SKM-1 (cell line): ENCODE measurements at regions not wholly inside any gene's neighbourhood (a gene's known extent, or its start where the extent isn't known, plus 50 kb on each side); places are given as distances from the start of the nearest gene placed in this dataset.
"Not testable (repeated sequence)": the region's sequence is repeated elsewhere in the genome, so short reads cannot be mapped to it uniquely, and the experiment has no call there.

ENCODE experiments used
- DNase-seq: peaks from one replicate; lab custom pipeline; 2025; ENCODE audit not compliant: unreplicated experiment; lab: John Stamatoyannopoulos, UW

DNA sequence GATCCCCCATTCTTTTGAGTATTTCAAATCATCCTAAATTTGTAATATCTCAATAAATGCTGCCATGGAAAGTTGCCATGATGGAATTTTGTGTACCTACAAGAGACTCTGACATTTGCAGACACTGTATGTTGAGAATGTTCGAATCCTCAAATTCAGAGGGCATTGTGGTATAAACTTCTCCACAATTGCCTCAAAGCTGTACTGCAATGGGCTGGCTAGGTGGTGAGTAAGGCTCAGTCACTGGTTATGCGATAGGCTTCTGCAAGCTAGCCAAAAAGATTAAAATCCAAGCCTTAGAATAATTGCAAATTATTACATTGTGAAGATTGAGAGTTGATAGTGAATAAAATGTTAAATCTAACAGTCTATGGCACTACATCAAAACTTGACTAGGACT, 130.2 kb upstream of the CEP162 start:
- no peak for DNase-seq

DNA sequence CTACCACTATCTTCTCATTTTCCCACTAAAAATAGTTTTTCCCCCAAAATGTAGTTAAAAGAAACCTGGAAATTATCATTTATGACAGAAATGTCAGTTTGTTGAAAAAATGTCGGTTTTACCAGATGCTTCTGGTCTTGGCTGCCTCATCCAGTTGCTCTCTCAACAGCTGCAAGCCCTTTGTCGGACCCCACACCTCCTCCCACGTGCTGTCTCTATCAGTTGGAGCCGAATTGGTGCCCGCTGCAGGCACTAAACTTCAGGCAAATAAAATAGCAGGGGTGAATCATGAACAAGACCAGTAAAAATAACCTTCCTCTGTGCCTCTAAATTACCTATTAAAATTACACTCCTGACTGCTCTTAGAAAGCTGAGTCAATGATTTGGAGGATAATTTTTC, 129.5 kb upstream of the CEP162 start:
- no peak for DNase-seq

DNA sequence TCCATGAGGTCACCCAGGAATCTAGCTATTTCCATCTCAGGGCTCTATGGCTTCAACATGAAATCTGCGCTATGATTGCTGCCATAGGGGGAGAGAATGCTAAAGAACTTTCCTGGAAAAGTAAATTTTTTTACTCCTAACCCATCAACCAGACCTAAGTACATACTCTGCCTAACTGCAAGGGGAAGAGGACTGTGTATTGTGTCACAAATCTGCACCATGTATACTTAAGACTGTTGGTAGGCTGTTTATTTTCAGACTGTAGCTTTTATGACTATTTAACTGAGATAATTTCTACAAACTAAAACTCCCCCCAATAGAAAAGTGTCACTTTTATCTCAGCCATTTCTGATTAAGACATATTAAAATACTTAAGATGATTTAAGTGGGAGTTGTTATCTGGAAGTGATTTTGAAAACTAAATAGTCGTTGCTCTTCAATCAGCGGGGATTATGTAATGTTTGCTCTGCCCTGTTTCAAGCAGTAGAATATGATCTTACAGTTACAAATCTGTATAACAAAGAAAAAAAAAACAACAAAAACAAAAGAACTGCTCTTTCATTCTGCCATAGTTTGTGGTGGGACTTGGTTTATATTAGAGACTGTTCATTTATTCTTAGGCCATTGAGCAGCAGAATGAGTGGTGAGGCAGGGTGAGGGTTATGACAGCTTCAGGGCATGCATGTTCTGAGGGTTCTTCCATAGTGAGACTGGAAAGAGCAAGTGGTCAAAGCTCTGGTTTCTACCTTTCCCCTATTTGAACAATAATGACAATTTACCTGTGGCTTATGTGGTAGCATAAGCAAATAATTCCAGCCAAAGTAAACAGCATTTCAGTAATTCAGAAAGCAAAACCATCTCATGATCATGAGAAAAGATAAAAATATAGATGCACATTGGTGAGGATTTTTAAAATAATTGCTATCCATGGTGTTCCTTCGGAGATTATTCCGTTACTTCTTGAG, 126.3 kb upstream of the CEP162 start:
- no peak for DNase-seq

DNA sequence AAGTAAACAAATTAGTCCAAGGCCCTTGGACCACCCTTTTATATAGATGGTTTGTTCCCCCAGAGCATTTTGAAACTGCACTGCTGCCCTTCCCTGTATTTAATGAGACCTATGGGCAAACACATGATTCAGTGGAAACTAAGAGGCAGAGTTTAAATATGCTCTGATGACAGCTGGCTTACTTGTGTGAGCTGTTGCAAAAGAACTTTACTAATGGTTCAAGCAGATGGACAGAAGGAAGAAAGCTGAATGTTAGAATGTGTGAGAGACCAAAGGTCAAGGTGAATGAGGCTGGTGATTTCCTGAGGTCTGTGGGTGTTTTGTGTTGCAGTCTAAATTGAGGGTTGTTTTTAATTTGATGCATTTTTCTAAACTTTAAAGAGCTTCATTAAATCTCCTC, 123.0 kb upstream of the CEP162 start:
- DNase-seq: no peak

DNA sequence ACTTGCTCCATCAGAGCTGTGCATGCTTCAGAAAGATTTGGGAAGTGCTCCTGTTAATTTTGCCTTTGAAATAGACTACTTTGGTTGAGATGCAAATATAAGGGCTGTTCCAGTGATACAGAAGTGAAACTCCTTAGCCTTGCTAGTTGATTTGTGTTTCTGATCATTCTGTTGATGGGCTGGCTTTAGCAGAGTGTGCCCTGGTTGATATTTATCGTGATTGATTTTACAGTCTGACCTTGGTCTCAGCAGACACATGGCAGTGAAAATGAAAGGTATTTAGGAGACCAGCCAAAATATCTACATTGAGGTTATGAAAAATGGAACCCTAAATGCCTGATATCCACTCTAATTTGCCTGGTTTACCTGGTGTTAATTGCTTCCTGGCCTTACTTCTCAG, 122.1 kb upstream of the CEP162 start:
- no peak for DNase-seq

DNA sequence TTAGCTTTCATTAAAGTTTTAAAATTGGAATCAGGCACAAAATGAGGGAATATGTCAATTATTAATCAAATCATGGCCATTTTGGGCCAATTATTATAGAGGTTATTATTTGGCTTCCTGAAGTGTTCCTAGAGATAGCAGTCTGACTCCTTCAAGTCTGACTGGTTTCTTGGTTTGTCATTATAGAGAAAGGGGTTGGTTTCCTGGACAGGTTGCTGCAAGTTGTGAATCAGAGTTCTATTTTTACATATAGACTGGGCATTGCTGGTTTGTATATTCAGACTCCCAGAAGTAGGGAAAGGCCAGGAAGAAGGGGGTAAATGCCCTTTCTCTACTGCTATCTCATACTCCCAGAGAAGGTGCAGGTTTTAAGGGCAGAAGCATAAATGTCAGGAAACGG, 121.4 kb upstream of the CEP162 start:
- DNase-seq: no peak

DNA sequence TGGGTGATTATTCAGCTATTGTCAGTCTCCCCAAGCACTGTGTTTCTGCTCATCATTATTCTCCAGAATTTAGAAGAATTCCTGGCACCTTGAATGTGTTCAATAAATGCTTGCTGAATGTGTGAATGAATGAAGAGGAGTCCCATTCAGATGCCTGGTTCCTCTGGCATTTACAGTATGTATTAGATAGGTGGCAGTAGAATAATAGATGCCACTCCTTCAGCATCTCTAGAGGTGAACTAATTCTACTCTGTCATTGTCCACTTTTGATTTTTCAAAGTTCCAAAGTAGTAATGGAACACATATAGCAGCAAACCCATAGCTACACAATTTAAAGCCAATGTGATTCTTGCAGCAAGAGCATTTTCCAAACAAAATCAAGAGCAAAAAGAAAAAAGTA, 118.9 kb upstream of the CEP162 start:
- DNase-seq: no peak

DNA sequence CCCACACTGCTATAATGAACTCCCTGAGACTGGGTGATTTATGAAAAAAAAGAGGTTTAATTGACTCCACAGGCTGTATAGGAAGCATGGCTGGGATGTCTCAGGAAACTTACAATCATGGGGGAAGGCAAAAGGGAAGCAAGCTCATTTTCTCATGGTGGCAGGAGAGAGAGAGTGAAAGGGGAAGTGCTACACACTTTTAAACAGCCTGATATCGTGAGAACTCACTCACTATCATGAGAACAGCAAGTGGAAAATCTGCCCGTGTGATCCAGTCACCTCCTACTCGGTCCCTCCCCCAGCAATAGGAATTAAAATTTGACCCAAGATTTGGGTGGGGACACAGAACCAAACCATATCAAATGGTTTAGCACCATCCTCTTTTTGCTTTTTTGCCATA, 116.6 kb upstream of the CEP162 start:
- DNase-seq: no peak

DNA sequence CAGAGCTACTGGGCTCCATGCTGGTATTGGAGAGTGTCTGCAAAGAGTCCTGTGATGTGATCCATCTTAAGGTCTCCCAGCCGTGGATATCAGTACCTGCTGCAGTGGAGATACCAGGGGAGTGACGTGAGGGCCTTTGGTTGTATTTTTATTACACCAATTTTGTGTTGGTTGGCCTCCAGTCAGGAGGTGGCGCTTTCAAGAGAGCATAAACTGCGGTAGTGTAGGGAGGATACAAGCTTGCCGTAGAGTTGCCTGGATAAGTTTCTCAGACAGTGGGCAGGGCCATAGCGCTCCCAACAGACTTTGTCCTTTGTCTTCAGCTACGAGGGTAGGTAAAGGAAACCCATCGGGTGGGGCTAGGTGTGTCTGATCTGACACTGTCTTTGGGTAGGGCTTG, 113.0 kb upstream of the CEP162 start:
- no peak for DNase-seq

DNA sequence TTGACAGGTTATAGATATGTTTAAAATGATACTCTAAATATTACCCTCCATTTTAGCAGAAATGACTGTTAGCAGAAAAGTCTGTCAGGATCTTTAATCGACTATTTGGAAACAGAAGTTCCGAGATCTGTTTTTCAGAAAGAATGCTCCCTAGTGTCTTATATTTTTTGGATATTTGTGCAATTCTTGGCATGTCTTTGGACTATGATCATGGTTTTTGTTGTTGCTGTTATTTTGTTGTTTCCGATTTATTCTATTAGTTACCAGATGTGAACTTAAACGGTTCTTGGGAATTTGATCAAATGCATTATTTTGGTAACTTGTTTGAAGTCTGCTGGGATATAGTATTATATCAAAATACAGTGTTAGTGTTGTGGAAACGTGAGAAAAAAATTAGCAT, 106.4 kb upstream of the CEP162 start:
- no peak for DNase-seq

DNA sequence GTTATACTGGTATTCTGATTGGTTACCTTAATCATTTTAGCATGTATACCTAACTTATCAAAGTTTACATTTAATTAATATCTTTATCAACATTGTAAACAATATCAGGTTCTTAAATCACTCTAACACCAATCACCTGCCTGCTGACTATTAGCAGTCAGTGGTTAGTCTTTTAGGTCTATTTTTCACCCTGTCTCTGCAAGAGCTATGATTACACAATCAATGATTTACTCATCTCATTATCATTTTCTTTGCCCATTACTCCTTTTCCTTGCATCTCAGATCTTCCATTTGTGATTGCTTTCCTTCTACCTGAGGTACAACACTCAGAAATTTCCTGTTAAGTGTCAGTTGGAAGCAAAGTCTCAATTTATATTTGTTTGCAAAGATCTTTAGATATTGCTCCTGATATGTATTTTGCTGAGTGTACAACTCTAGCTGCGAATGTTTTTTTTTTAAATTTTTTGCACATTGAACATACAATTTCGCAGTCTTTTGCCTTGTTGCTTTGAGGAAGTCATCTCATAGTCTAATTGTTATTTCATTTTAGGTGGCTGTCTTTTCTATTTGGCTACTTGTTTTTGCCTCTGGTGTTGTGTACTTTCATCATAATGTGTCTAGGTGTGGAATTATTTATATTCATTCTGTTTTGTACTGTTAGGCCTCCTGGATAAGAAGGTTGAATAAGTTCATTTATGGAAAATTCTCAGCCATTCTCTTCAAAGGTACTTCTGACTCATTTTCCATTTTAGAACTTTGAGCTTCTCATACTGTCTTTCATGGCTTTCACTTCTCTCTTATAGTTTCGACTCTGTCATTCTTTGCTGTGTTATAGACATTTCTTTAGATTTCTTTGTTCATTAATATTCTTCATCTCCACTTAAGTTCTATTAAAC, 104.9 kb upstream of the CEP162 start:
- no peak for DNase-seq

DNA sequence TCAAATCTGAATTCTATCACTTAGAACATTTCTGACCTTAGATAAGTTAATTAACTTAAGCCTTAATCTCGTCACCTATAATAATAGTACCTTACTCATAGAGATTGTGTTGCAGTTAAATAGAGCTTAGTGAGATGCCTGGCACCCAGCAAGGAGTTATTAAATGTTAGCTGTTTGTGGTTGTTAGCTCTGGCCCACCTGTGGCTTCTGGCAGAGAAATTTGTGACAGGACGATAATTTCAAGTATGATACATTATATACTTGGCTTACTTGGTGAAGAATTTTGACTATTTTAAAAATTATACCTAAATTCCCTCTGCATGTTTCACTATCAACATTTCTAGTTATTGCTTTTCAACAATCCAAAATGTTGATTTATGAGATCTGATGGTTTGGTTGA, 102.9 kb upstream of the CEP162 start:
- DNase-seq: no peak

DNA sequence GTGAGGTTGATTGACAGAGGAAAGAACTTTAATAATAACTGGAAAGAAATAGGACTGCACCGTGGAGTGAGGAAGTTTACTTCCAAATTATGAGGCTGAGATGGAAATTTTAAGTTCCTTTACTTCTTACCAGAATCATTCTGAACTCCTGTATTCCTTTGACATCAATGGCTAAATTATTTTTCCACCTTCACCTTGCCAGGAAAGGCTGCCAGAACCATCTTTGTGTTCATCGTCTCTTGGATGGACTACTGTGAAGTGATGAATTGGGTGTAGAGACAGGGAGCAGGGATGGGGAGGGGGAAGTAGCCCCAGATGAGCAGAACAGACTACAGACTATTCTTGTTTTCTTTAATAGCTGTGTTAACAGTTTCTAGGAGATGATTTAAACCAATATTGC, 102.1 kb upstream of the CEP162 start:
- DNase-seq: no peak

DNA sequence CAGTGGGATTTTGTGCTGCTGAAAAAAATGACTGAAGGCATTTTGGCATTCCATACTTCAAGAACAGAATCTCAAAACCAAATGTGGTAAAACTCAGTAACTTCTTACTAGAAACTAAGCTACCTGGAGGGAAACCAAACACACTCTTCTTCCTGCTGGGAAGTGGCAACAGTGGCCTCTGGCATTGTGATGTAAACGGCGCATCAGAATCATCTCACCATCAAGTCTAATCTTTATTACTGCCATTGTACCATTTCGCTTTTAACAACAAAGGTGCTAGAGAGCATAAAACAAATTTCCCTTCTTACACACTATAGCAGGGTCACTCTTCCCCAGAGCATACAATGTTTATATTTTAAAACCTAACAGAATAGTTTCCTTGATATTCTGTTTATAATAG, 101.6 kb upstream of the CEP162 start:
- DNase-seq: no peak

DNA sequence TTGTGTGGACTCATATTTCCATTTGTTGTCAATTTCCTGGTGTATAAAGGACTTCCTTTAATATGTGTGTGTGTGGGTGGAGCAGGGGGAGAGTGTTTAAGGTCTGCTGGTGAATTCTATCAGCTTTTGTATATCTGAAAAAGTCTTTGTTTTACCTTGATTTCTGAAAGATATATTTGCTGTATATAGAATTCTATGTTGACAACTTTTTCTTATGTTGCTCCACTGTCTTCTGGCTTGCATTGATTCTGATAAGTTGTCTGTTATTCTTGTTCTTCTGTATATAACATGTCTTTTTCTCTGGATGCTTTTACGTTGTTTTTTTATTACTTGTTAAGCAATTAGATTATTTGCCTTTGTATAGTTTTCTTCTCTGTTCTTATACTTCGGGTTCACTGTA, 90.0 kb upstream of the CEP162 start:
- no peak for DNase-seq

DNA sequence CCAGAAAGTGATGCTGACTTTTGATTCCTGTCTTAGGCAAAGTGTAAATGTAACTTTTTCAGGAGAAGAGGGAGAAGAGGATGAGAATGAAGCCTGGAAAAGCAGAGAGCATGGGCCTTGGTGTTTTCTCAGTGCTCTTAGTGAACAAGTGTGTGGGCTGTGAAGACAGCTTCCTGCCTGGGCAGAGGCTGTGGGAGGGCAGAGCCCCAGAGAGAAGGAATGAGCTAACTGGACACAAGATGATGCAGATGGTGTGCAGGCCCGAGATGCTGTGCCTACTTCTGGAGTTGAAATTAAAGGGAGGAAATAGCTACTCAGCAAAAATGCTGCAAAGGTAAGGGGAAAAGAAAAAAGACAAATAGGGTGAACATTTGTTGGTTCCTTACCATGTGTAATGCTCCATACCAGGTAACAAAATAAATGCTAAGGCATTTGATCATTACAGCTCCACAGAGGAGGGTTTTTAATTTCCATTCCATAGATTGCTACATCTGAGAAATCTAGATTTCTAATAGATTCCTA, 87.0 kb upstream of the CEP162 start:
- no peak for DNase-seq

DNA sequence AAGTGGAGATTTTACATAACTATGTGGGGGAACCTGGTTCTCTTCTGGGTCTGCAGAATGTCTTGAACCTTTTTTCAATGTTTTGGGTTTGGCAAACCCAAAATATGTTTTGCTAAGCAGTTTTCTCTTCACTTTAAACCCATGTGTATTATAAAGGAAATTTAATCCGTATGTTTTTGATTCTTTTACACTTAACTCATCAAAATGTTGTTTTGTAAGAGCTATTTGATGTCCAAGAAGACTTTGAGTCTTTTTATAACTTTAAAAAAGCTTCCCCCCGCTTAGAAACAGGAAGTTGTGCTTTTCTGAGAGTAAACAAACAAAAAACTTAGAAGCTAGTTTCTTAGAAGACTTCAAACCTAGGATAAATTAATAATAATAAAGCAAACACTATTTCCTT, 81.9 kb upstream of the CEP162 start:
- no peak for DNase-seq

DNA sequence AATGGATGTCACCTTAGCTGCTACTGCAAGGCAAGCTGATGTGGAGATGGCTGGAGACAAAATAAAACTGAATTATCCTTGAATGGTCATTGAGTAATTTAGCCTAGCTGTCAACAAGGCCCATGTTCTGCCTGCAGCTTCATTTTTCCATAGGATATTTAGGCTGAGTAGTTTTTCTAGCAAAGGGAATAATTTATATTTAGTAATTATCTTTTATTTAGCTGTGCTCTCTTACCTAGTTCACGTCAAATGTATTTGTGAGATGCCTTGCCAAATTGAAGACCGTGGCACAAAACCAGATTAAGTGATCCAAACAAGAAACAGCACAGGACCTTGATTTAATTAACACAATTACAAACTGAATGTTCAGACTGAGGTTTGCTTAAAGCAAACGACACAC, 77.4 kb upstream of the CEP162 start:
- DNase-seq: no peak

DNA sequence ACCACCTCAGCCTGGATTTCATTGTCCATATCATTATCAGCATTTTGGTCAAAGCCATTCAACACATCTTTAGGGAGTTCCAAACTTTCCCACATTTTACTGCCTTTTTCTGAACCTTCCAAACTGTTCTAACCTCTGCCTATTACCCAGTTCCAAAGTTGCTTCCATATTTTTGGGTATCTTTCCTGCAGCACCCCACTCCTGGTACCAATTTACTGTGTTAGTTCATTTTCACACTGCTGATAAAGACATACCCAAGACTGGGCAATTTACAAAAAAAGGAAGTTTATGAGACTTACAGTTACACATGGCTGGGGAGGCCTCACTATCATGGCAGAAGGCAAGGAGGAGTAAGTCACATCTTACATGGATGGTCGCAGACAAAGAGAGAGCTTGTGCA, 63.6 kb upstream of the CEP162 start:
- not testable (repeated sequence) for DNase-seq

DNA sequence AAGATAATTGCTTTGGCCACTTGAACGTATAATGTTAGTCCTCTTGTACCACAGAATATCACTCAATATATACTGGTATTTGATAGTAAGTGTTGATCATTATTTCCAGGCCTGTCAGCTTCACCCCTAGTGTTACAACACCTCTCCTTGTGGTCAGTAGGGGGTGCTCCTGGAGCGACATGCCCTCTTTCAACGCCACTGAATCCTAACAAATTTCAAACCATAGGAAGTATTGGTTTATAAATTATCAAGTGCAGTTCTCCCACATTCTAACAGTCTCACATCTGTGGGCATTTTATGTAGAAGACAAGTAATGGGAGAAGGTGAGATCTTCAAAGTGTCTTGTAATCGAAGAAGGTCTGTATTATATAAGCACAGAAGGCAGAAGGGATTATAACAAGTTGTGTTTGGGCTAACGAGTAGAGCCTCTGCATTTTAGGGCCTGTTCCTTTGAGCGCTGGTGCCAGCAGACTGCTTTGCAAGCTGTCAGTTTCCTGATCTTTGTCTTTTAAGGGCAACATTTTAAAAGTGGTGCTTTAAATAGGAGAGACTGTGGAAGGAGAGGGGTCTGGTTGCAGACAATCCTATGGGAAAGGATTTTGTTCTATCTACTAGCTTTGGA, 57.1 kb upstream of the CEP162 start:
- no peak for DNase-seq

DNA sequence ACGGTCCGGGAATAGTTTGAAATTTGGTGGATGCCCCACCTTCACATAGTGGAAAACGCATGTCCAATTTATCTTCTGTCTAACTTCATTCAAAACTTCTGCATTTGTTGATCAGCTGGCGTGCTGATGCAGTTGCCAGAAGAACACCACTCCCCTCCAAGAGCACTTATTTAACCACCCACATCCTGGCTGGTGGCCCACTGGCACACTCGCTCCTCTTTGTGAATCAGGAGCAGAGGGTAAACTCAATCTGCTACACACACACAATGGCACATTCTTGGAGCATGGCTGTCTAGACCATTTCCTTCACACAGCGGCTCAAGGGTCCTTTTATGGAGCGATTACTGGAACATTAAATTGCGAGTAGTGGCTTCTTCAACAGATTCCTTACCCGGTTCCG, 55.1 kb upstream of the CEP162 start:
- DNase-seq: no peak
